ENCODE measurements at regions not wholly inside any gene's neighbourhood (a gene's known extent, or its start where the extent isn't known, plus 50 kb on each side); places are given as distances from the start of the nearest gene placed in this dataset.
A peak's percentile ranks its signal among the peaks of the same experiment; 100 is the strongest.

DNA sequence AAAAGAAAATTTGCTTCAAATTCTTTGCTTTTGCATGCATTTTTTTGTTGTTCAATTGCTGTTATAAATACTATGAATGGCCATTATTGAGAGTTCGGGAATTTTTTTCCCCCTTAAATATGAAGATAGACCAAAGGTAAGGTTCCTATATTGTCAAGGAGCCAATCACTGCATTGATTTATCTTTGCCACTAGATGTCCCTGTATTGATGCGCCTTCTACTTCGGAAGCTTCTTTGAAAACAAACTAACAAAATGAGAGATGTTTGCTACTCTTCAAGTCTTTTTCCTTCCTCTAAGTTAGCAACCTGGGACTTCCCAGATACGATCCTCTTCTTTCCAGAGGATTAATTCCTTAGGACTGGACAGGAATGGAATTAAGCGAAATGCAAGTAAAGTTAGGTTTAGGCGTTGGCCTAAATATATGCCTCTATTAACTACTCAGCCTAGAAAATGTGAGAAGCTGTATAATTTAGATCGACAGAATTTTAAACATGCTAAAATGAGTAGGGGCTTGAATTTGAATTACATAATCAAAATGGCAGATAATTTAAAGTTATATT is 318.1 kb downstream of the AEBP2 start:
- Histone ChIP-seq H3K27me3 (no peaks in the 10 kb centered on the region), H3K9me3 (peaks cover 0 to 14% (median 8%) of the 10 kb centered on the region in 12 donors), H3K36me3 (no peaks in the 10 kb centered on the region), H3K4me1 (peaks cover 0 to 12% (median 0%) of the 10 kb centered on the region in 12 donors), H3K4me3 (no peak overlapping the region), H3K27ac (peak overlapping the region in 6 of 12 donors; percentile 7 to 49 (median 40))
- DNase-seq = no peak
- no peak for TF ChIP-seq POLR2A (IDR thresholded peaks at IDR 0.05)
- TF ChIP-seq, protein P1, sequence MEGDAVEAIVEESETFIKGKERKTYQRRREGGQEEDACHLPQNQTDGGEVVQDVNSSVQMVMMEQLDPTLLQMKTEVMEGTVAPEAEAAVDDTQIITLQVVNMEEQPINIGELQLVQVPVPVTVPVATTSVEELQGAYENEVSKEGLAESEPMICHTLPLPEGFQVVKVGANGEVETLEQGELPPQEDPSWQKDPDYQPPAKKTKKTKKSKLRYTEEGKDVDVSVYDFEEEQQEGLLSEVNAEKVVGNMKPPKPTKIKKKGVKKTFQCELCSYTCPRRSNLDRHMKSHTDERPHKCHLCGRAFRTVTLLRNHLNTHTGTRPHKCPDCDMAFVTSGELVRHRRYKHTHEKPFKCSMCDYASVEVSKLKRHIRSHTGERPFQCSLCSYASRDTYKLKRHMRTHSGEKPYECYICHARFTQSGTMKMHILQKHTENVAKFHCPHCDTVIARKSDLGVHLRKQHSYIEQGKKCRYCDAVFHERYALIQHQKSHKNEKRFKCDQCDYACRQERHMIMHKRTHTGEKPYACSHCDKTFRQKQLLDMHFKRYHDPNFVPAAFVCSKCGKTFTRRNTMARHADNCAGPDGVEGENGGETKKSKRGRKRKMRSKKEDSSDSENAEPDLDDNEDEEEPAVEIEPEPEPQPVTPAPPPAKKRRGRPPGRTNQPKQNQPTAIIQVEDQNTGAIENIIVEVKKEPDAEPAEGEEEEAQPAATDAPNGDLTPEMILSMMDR (IDR thresholded peaks at IDR 0.05) = peak; percentile 43 to 83 (median 66)
- intact Hi-C loops (cut with DNase I) = loop anchor here in 7 of 10 donors (5.0 to 10.0 kb wide), 7 partner anchors 135 to 617 kb away; partner anchors contain the start of gene PDE3A (in 2 of the 7)
- peak in 2 of 4 donors; percentile 55 to 63 for ATAC-seq
- WGBS, 4 donors = 44 to 45% (median 44%) methylated on average over 7 of the region's 7 CpGs

DNA sequence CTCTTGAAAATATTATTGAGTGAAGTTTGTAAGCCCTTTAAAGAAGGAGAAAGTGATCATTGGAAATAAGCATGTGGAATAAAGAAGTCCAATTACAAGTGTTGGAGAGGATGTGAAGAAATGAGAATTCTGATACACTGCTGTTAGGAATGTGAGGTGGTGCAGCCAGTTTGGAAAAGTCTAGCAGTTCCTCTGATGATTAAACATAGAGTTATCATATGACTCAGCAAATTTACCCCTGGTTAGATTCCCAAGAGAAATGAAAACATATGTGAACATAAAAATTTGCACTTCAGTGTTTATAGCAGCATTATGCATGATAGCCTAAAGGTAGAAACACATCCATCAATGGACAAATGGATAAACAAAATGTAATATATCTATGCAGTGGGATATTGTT is 319.9 kb downstream of the AEBP2 start:
- Histone ChIP-seq H3K4me1 (peaks cover 0 to 12% (median 0%) of the 10 kb centered on the region in 12 donors), H3K36me3 (no peaks in the 10 kb centered on the region), H3K9me3 (no peaks in the 10 kb centered on the region), H3K4me3 (no peak overlapping the region), H3K27me3 (no peaks in the 10 kb centered on the region), H3K27ac (no peak overlapping the region)
- ATAC-seq (no peak), DNase-seq (no peak)
- intact Hi-C loops (cut with DNase I) = loop anchor here in 7 of 10 donors (5.0 to 10.0 kb wide), 7 partner anchors 133 to 616 kb away; partner anchors contain the start of gene PDE3A (in 2 of the 7)
- TF ChIP-seq POLR2A (IDR thresholded peaks at IDR 0.05) = no peak
- TF ChIP-seq, protein P1 (IDR thresholded peaks at IDR 0.05) = no peak

DNA sequence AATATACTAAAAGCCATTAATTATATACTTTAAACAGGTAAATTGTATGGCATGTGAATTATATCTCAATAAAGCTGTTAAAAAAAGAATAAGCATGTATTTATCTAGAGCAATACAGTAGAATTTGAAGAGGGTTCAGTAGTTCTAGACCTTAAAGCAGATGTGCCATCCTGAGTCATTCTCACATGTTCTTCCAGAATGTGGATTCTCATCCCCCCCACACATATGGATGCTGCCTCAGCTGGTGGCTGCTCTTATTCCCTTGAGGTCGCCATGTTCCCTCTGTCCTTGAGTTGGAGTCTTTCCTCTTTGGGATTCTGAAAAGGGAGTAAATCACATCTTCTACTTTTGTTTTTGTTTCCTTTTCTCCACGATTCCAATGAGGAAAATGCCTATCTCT is 321.3 kb downstream of the AEBP2 start:
- H3K4me1 ChIP-seq = peaks cover 0 to 12% (median 0%) of the 10 kb centered on the region in 12 donors
- H3K4me3 ChIP-seq = no peak overlapping the region
- H3K36me3 ChIP-seq = no peaks in the 10 kb centered on the region
- no peak overlapping the region for H3K27ac ChIP-seq
- TF ChIP-seq, protein P1 (IDR thresholded peaks at IDR 0.05) = no peak
- no peak for TF ChIP-seq POLR2A (IDR thresholded peaks at IDR 0.05)
- H3K9me3 ChIP-seq = no peaks in the 10 kb centered on the region
- intact Hi-C loops (cut with DNase I) = no loop called here
- H3K27me3 ChIP-seq = no peaks in the 10 kb centered on the region
- ATAC-seq = no peak
- DNase-seq = no peak
- 80 to 87% (median 82%) methylated on average over 2 of the region's 2 CpGs for WGBS, 4 donors

DNA sequence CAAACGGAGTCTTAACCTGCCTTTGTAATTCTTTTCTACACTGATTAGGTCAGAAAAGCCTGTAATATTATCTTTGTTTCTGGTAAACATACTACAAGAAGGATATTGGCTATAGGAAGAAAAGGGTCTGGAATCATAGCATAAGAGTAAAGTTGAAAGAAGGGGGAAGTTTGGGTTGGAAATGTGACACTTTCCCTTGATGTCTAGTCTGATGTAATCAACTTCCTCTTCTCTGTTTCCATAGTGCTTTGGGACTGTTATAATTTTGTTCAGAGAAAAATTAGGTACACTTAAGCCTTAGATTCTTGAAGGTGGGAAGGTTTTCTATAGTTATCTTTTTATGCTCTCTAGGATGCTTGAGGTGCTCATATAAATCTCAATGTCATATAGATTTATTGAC is 322.2 kb downstream of the AEBP2 start:
- DNase-seq = no peak
- ATAC-seq = no peak
- intact Hi-C loops (cut with DNase I) = no loop called here
- WGBS, 4 donors = 69 to 85% (median 79%) methylated on average over 1 of the region's 1 CpG
- no peaks in the 10 kb centered on the region for H3K36me3 ChIP-seq
- no peak overlapping the region for H3K27ac ChIP-seq
- H3K9me3 ChIP-seq = no peaks in the 10 kb centered on the region
- TF ChIP-seq POLR2A (IDR thresholded peaks at IDR 0.05) = no peak
- TF ChIP-seq, protein P1 (IDR thresholded peaks at IDR 0.05) = no peak
- H3K4me1 ChIP-seq = peaks cover 0 to 12% (median 0%) of the 10 kb centered on the region in 12 donors
- H3K27me3 ChIP-seq = no peaks in the 10 kb centered on the region
- no peak overlapping the region for H3K4me3 ChIP-seq

All from heart left ventricle (tissue), 16 donors.